ENCODE measurements at regions not wholly inside any gene's neighbourhood (a gene's known extent, or its start where the extent isn't known, plus 50 kb on each side); places are given as distances from the start of the nearest gene placed in this dataset.

GRCh38 chr16:85306071-85306792, 194.0 kb upstream of the CIBAR2 start:
- Histone ChIP-seq H3K9ac (ENCODE audit: control insufficient read depth, extremely low read depth, insufficient read depth, low read length) (no peak overlapping the region), H3K4me3 (ENCODE audit: control insufficient read depth in 2 of 3, extremely low read depth in 1 of 3, insufficient read depth in 2 of 3, low read depth in 1 of 3, low read length in 3 of 3) (no peak overlapping the region), H3K79me2 (ENCODE audit: control insufficient read depth, insufficient read depth, low read length) (no peaks in the 10 kb centered on the region), H3K4me2 (ENCODE audit: control insufficient read depth, extremely low read depth, insufficient read depth, low read depth, low read length) (peak overlapping the region; percentile 45), H3K36me3 (ENCODE audit: control insufficient read depth in 2 of 2, extremely low read depth in 1 of 2, insufficient read depth in 2 of 2, low read length in 2 of 2) (no peaks in the 10 kb centered on the region), H3K9me3 (ENCODE audit: control insufficient read depth, low read depth, low read length) (no peaks in the 10 kb centered on the region), H3K4me1 (ENCODE audit: control insufficient read depth, extremely low read depth, insufficient read depth, low read length) (peaks cover 7% of the 10 kb centered on the region), H4K20me1 (ENCODE audit: control insufficient read depth, extremely low read depth, insufficient read depth, low read length) (no peaks in the 10 kb centered on the region), H3K9me1 (ENCODE audit: control insufficient read depth, extremely low read depth, insufficient read depth, low read length) (no peaks in the 10 kb centered on the region), H3K27ac (ENCODE audit: control insufficient read depth, insufficient read depth, low read length) (no peak overlapping the region), H2AFZ (ENCODE audit: control insufficient read depth, low read length) (peak overlapping the region; percentile 60), H3K27me3 (ENCODE audit: control insufficient read depth, extremely low read depth, insufficient read depth, low read length) (no peaks in the 10 kb centered on the region)
- TF ChIP-seq EZH2 (IDR thresholded peaks at IDR 0.05; ENCODE audit: low read length) (no peak), CTCF (optimal IDR thresholded peaks at IDR 0.05 in 1 of 3, IDR thresholded peaks at IDR 0.05 in 1 of 3, conservative IDR thresholded peaks at IDR 0.05 in 1 of 3; ENCODE audit: extremely low read depth in 1 of 3, insufficient read depth in 2 of 3, low read length in 3 of 3) (no peak)
- dilution Hi-C loops (cut with MboI; ENCODE audit: extremely low pct_ligation_motif_present, low sequenced_read_pairs): no loop called here
- FAIRE-seq: no peak
- no peak for DNase-seq (ENCODE audit: low read depth, low spot score)

GRCh38 chr16:85306793-85307551, 194.7 kb upstream of the CIBAR2 start:
- H3K9ac ChIP-seq (ENCODE audit: control insufficient read depth, extremely low read depth, insufficient read depth, low read length): no peak overlapping the region
- no peaks in the 10 kb centered on the region for H3K79me2 ChIP-seq (ENCODE audit: control insufficient read depth, insufficient read depth, low read length)
- H2AFZ ChIP-seq (ENCODE audit: control insufficient read depth, low read length): no peak overlapping the region
- DNase-seq (ENCODE audit: low read depth, low spot score) (no peak), FAIRE-seq (no peak)
- H3K4me3 ChIP-seq (ENCODE audit: control insufficient read depth in 2 of 3, extremely low read depth in 1 of 3, insufficient read depth in 2 of 3, low read depth in 1 of 3, low read length in 3 of 3): no peak overlapping the region
- H3K4me1 ChIP-seq (ENCODE audit: control insufficient read depth, extremely low read depth, insufficient read depth, low read length): peaks cover 7% of the 10 kb centered on the region
- no peaks in the 10 kb centered on the region for H3K27me3 ChIP-seq (ENCODE audit: control insufficient read depth, extremely low read depth, insufficient read depth, low read length)
- TF ChIP-seq CTCF (optimal IDR thresholded peaks at IDR 0.05 in 1 of 3, IDR thresholded peaks at IDR 0.05 in 1 of 3, conservative IDR thresholded peaks at IDR 0.05 in 1 of 3; ENCODE audit: extremely low read depth in 1 of 3, insufficient read depth in 2 of 3, low read length in 3 of 3) (no peak), EZH2 (IDR thresholded peaks at IDR 0.05; ENCODE audit: low read length) (no peak)
- H3K36me3 ChIP-seq (ENCODE audit: control insufficient read depth in 2 of 2, extremely low read depth in 1 of 2, insufficient read depth in 2 of 2, low read length in 2 of 2): no peaks in the 10 kb centered on the region
- H3K4me2 ChIP-seq (ENCODE audit: control insufficient read depth, extremely low read depth, insufficient read depth, low read depth, low read length): no peak overlapping the region
- H3K9me1 ChIP-seq (ENCODE audit: control insufficient read depth, extremely low read depth, insufficient read depth, low read length): no peaks in the 10 kb centered on the region
- H4K20me1 ChIP-seq (ENCODE audit: control insufficient read depth, extremely low read depth, insufficient read depth, low read length): no peaks in the 10 kb centered on the region
- dilution Hi-C loops (cut with MboI; ENCODE audit: extremely low pct_ligation_motif_present, low sequenced_read_pairs): no loop called here
- H3K9me3 ChIP-seq (ENCODE audit: control insufficient read depth, low read depth, low read length): no peaks in the 10 kb centered on the region
- H3K27ac ChIP-seq (ENCODE audit: control insufficient read depth, insufficient read depth, low read length): no peak overlapping the region
